Tibial nerve (tissue), 3 donors: ENCODE measurements at regions not wholly inside any gene's neighbourhood (a gene's known extent, or its start where the extent isn't known, plus 50 kb on each side); places are given as distances from the start of the nearest gene placed in this dataset.

ENCODE experiments used
- CTCF ChIP-seq, 5 experiments: fragments of 200-600 bp in 3 of 5; fragments of 450-650 bp in 2 of 5; sonication (generic) in 3 of 5; IDR thresholded peaks; one replicate each; pipeline ENCODE4 v1.5.1; 2016 to 2019; ENCODE audit warnings: antibody characterized with exemption in 5 of 5, mild to moderate bottlenecking in 3 of 5, moderate library complexity in 2 of 5
- POLR2A ChIP-seq, 2 donors: fragments of 450-650 bp; IDR thresholded peaks; one replicate each; pipeline ENCODE4 v1.6.1; 2017; ENCODE audit warnings: antibody characterized with exemption in 2 of 2, mild to moderate bottlenecking in 2 of 2, moderate library complexity in 2 of 2

- TF ChIP-seq POLR2A (IDR thresholded peaks at IDR 0.05), result no peak
- no peak for TF ChIP-seq CTCF (IDR thresholded peaks at IDR 0.05)
These were observed 315.1 kb downstream of the UBE3D start for GRCh38 chr6:82750556-82750955.
